Activated T-cell treated with anti-CD3 and anti-CD28 coated beads, Interleukin-2, amount 50 U/mL, for 4 hours (primary cell): ENCODE measurements at regions not wholly inside any gene's neighbourhood (a gene's known extent, or its start where the extent isn't known, plus 50 kb on each side); places are given as distances from the start of the nearest gene placed in this dataset.
A peak's percentile ranks its signal among the peaks of the same experiment; 100 is the strongest.

Experiments
- ATAC-seq, 2 donors: fragments of 200-7000 bp; cut with Tn5 transposase; one replicate each; pipeline ENCODE4 v1.10.0; 2021
- DNase-seq: peaks from one replicate; pipeline ENCODE4 v3.0.0-alpha.2; 2020
- H3K27me3 Mint-ChIP-seq: one replicate; pipeline ENCODE4 v1.8.0; 2021; ENCODE audit warnings: low read depth, mixed read lengths
- H3K36me3 Mint-ChIP-seq: one replicate; pipeline ENCODE4 v1.8.0; 2022; ENCODE audit warnings: mixed read lengths; ENCODE audit not compliant: insufficient read depth
- H3K4me1 Mint-ChIP-seq: one replicate; pipeline ENCODE4 v1.8.0; 2021; ENCODE audit warnings: low read depth, mixed read lengths
- H3K4me3 Mint-ChIP-seq: one replicate; pipeline ENCODE4 v1.8.0; 2021; ENCODE audit warnings: mild to moderate bottlenecking, moderate library complexity, mixed read lengths
- H3K9me3 Mint-ChIP-seq: one replicate; pipeline ENCODE4 v1.8.0; 2021; ENCODE audit warnings: mixed read lengths

DNA sequence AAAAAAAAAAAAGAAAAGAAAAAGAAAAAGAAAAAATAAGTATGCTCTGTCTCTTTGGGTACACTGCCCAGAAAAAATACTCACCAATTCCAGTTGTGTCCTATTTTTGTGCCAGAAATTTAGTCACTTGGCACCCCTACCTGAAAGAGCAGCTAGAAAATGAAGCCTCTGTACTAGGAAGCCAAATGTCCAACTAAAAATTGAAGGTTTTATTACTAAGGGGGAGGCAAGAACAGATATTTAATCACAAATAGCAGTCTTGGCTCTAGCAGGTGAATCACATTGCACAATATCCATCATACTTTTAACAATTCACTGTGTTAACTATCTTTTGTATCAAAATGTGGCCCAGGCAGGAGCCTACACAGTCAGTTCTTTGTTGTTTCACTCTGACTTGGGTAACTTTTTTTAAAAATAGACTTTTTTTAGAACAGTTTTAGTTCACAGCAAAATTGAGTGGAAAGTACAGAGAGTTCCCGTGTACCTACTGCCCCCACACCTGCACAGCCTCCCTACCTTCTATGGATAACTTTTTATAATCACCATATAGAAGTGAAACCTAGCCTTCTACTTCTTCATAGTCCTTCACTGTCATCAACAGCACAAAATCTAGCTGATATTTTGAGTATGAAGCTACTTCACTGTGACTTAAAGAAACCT lies 87.1 kb upstream of the ATF7IP start:
- no peaks in the 10 kb centered on the region for H3K27me3 Mint-ChIP-seq
- H3K9me3 Mint-ChIP-seq, result peaks cover 6% of the 10 kb centered on the region
- DNase-seq (no peak), ATAC-seq (peak; percentile 23 to 25)
- H3K4me1 Mint-ChIP-seq, result peaks cover 15% of the 10 kb centered on the region
- no peak overlapping the region for H3K4me3 Mint-ChIP-seq
- H3K36me3 Mint-ChIP-seq, result peaks cover 3% of the 10 kb centered on the region

DNA sequence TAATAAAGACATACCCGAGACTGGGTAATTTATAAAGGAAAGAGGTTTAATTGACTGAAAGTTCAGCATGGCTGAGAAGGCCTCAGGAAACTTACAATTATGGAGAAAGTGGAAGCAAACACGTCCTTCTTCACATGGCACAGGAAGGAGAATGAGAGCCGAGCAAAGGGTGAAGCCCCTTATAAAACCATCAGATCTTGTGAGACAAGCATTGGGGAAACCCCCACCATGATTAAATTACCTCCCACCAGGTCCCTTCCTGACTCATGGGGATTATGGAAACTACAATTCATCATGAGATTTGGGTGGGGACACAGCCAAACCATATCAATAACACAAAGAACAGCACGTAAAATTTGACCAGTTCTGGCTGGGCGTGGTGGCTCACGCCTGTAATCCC lies 85.6 kb upstream of the ATF7IP start:
- H3K4me3 Mint-ChIP-seq, result no peak overlapping the region
- ATAC-seq, result peak; percentile 37 to 62
- DNase-seq, result no peak
- peaks cover 18% of the 10 kb centered on the region for H3K4me1 Mint-ChIP-seq
- peaks cover 3% of the 10 kb centered on the region for H3K36me3 Mint-ChIP-seq
- H3K9me3 Mint-ChIP-seq, result peaks cover 6% of the 10 kb centered on the region
- H3K27me3 Mint-ChIP-seq, result no peaks in the 10 kb centered on the region

DNA sequence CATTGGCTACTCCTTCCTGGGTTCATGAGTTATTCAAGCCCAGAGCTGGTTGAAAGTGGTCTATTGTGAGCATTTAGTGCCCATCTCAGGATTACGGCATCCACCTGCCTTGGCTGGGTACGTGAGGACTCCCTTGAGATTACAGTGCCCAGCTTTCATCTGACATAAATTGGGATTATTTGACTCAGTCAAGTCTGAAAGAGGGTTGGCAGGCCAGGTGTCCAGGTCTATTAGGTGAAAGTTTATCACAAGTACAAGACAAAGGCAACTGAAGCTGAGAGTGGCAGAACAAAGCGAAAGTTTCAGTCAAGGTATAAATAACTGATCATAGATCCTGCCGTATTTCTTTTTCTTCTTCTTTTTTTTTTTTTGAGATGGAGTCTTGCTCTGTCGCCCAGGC lies 84.6 kb upstream of the ATF7IP start:
- DNase-seq, result no peak
- no peak for ATAC-seq
- Mint-ChIP-seq H3K36me3 (peaks cover 3% of the 10 kb centered on the region), H3K27me3 (no peaks in the 10 kb centered on the region), H3K4me3 (no peak overlapping the region), H3K9me3 (peaks cover 6% of the 10 kb centered on the region), H3K4me1 (peaks cover 15% of the 10 kb centered on the region)

GRCh38 chr12:14281539-14281938 lies 83.9 kb upstream of the ATF7IP start:
- Mint-ChIP-seq H3K27me3 (no peaks in the 10 kb centered on the region), H3K36me3 (peaks cover 3% of the 10 kb centered on the region), H3K4me1 (peaks cover 15% of the 10 kb centered on the region), H3K4me3 (no peak overlapping the region), H3K9me3 (peaks cover 6% of the 10 kb centered on the region)
- ATAC-seq (no peak), DNase-seq (no peak)

- DNase-seq, result no peak
- ATAC-seq, result no peak
- no peak overlapping the region for H3K4me3 Mint-ChIP-seq
- H3K36me3 Mint-ChIP-seq, result peaks cover 3% of the 10 kb centered on the region
- H3K4me1 Mint-ChIP-seq, result peaks cover 15% of the 10 kb centered on the region
- peaks cover 6% of the 10 kb centered on the region for H3K9me3 Mint-ChIP-seq
- H3K27me3 Mint-ChIP-seq, result no peaks in the 10 kb centered on the region
These were observed 81.9 kb upstream of the ATF7IP start for GRCh38 chr12:14283489-14284144.

GRCh38 chr12:14284184-14284722 lies 81.2 kb upstream of the ATF7IP start:
- Mint-ChIP-seq H3K4me1 (peaks cover 15% of the 10 kb centered on the region), H3K9me3 (peaks cover 7% of the 10 kb centered on the region), H3K36me3 (peaks cover 3% of the 10 kb centered on the region), H3K27me3 (no peaks in the 10 kb centered on the region), H3K4me3 (no peak overlapping the region)
- DNase-seq (no peak), ATAC-seq (no peak)

GRCh38 chr12:14289601-14290000 lies 75.9 kb upstream of the ATF7IP start:
- ATAC-seq (no peak), DNase-seq (no peak)
- no peak overlapping the region for H3K4me3 Mint-ChIP-seq
- peaks cover 15% of the 10 kb centered on the region for H3K9me3 Mint-ChIP-seq
- no peaks in the 10 kb centered on the region for H3K27me3 Mint-ChIP-seq
- peaks cover 3% of the 10 kb centered on the region for H3K4me1 Mint-ChIP-seq
- no peaks in the 10 kb centered on the region for H3K36me3 Mint-ChIP-seq

DNA sequence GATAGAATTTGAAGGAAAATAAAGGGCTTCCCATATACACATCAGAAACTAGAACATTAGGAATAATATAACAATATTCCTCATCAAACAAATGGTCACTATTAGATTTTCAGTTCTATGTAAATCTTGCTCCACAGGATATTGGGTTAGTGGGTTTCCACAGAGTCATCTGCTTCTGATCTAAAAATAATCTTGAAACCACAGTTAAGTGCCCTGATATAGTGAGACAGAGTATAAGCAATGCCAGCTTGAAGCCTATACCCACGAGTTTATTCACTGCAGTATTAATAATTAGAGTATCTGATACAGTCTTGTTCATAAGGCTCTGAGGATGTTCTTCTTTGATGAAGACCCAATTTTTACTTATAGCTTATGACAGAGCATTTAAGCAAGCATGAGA lies 74.5 kb upstream of the ATF7IP start:
- Mint-ChIP-seq H3K27me3 (no peaks in the 10 kb centered on the region), H3K4me3 (no peak overlapping the region), H3K4me1 (peaks cover 3% of the 10 kb centered on the region), H3K9me3 (peaks cover 19% of the 10 kb centered on the region), H3K36me3 (no peaks in the 10 kb centered on the region)
- ATAC-seq (no peak), DNase-seq (no peak)

DNA sequence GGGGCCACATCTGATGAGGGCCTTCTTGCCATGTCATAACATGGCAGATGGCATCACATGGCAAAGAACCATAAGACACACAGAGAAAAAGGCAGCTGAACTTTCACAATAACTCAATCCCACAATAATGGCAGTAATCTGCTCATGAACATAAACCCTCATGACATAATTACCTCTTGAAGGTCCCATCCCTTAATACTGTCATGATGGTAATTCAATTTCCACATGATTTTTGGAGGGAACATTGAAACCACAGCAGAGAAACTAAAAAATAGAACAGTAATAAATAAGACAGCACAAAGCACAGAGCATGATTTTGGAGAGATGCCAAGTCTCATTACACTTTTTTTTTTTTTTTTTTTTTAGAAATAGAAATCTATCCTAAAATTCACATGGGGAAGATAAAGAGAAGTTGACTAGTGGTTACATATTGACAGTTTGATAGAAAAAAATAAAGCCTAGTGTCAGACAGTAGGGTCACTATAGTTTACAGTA lies 61.8 kb upstream of the ATF7IP start:
- no peaks in the 10 kb centered on the region for H3K27me3 Mint-ChIP-seq
- no peak for DNase-seq
- H3K9me3 Mint-ChIP-seq, result peaks cover 9% of the 10 kb centered on the region
- H3K4me3 Mint-ChIP-seq, result no peak overlapping the region
- no peaks in the 10 kb centered on the region for H3K36me3 Mint-ChIP-seq
- no peaks in the 10 kb centered on the region for H3K4me1 Mint-ChIP-seq
- ATAC-seq, result no peak

GRCh38 chr12:14307004-14307403 lies 58.5 kb upstream of the ATF7IP start:
- Mint-ChIP-seq H3K9me3 (peaks cover 11% of the 10 kb centered on the region), H3K4me1 (peaks cover 2% of the 10 kb centered on the region), H3K27me3 (no peaks in the 10 kb centered on the region), H3K4me3 (no peak overlapping the region), H3K36me3 (peaks cover 1% of the 10 kb centered on the region)
- ATAC-seq, result no peak
- no peak for DNase-seq

GRCh38 chr12:14308516-14308915 lies 57.0 kb upstream of the ATF7IP start:
- H3K9me3 Mint-ChIP-seq, result peaks cover 11% of the 10 kb centered on the region

DNA sequence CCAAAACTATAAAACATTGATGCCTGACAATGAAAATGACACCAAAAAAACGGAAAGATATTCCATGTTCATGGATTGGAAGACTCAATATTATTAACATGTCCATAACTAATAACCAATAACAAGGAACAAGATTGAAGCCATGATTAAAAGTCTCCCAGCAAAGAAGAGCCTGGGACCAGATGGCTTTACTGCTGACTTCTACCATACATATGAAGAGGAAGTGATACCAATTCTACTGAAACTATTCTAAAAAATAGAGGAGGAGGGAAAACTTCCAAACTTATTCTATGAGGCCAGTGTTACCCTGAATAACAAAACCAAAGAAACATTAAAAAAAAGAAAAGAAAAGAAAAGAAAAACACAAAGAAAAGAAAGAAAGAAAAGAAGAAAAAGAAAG lies 54.6 kb upstream of the ATF7IP start:
- H3K9me3 Mint-ChIP-seq, result peaks cover 11% of the 10 kb centered on the region
- H3K4me3 Mint-ChIP-seq, result no peak overlapping the region
- H3K4me1 Mint-ChIP-seq, result peaks cover 2% of the 10 kb centered on the region
- ATAC-seq, result no peak
- DNase-seq, result no peak
- peaks cover 1% of the 10 kb centered on the region for H3K36me3 Mint-ChIP-seq
- no peaks in the 10 kb centered on the region for H3K27me3 Mint-ChIP-seq

More at GRCh38 chr12:14308516-14308915, 57.0 kb upstream of the ATF7IP start:
- Mint-ChIP-seq H3K36me3 (peaks cover 1% of the 10 kb centered on the region), H3K4me3 (no peak overlapping the region), H3K27me3 (no peaks in the 10 kb centered on the region), H3K4me1 (peaks cover 2% of the 10 kb centered on the region)
- no peak for DNase-seq
- no peak for ATAC-seq

DNA sequence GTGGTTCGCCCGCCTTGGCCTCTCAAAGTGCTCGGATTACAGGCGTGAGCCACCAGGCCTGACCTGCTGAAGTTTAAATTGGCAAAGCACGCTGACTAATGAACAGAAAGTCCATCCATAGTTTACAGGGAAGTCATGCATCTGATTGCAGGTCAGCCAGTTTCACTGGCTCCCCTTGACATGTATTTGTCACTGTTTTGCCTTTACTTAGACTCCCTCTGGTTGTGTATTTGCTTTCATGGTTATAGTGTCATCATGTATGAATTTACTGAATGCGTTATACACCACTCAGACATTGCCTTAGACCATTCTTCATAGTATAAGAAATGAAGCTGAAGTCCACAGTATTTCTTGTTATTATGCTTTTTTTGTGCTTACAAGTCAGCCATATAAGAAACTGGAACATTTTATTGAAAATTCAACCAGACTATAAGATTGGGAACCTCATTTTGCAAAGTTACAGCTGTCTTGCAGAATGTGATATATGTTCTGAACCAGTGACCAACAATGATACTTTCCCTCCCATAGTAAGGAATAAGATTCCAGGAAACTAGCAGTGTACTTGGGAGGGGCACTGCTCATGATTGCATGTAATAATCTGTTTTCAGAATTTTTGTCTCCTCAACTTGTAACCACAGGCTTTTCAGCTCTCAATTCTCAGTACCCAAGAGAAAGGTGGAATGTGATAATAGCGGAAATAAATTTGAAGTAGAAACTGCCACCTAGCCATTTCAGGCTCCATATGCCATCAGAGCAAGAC lies 51.9 kb upstream of the ATF7IP start:
- Mint-ChIP-seq H3K36me3 (peaks cover 1% of the 10 kb centered on the region), H3K27me3 (no peaks in the 10 kb centered on the region), H3K4me3 (no peak overlapping the region), H3K9me3 (peaks cover 8% of the 10 kb centered on the region), H3K4me1 (peaks cover 2% of the 10 kb centered on the region)
- ATAC-seq (no peak), DNase-seq (no peak)

DNA sequence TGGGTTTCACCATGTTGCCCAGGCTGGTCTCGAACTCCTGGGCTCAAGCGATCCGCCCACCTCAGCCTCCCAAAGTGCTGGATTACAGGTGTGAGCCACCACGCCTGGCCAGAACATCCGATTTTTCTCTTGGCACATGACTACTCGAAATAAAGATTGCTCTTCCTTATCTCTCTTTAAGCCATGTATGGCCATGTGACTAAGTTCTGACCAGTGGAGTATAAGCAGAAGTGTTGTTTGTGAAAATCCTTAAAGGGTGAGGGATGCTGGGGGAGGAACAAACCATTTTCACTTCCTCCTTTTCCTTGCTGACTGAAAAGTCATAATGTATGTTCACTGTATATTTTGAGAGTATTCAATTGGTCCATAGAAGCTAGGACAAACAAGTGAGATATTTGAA lies 50.7 kb upstream of the ATF7IP start:
- peaks cover 8% of the 10 kb centered on the region for H3K9me3 Mint-ChIP-seq
- H3K36me3 Mint-ChIP-seq, result peaks cover 1% of the 10 kb centered on the region
- ATAC-seq (no peak), DNase-seq (no peak)
- H3K27me3 Mint-ChIP-seq, result no peaks in the 10 kb centered on the region
- no peak overlapping the region for H3K4me3 Mint-ChIP-seq
- peaks cover 2% of the 10 kb centered on the region for H3K4me1 Mint-ChIP-seq
